T-helper 1 cell treated with Interleukin-12 subunit alpha and Interleukin-12 subunit beta and Interleukin-4 antibody, amounts not matched to agents 30 ng/mL and 1 ng/mL, for 36 hours (primary cell): ENCODE measurements at regions not wholly inside any gene's neighbourhood (a gene's known extent, or its start where the extent isn't known, plus 50 kb on each side); places are given as distances from the start of the nearest gene placed in this dataset.

ENCODE experiments used
- intact Hi-C: fragments of 100-400 bp; cut with micrococcal nuclease; formaldehyde crosslinking; loops from one replicate; pipeline ENCODE4 v1.15.1; 2024

DNA sequence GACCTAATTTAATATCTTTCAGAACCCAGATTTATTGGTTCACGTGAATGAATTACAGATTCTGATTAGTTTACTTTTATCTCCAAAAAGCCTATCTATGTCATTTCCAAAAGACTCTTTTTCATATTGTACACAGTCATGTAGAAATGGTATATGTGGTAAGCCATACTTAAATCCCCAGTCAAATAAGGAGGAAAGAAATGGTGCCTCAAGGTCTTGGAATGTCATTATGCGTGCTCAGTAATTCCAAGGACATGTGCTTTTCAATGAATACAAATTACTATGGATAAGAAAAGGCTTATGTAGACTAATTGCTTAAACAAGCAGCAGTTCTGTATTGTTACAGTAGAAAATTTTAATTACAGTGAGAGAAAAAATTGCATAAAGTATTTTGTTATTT is 64.1 kb upstream of the TYRP1 start:
- intact Hi-C loops, result no loop called here

- intact Hi-C loops, result no loop called here
Measured at GRCh38 chr9:12631866-12632265, 61.3 kb upstream of the TYRP1 start.

- intact Hi-C loops, result no loop called here
Measured at GRCh38 chr9:12633016-12633765, 60.0 kb upstream of the TYRP1 start.

GRCh38 chr9:12640016-12640587 is 53.1 kb upstream of the TYRP1 start:
- intact Hi-C loops, result no loop called here

- intact Hi-C loops, result no loop called here
Measured at GRCh38 chr9:12640866-12641636, 52.1 kb upstream of the TYRP1 start.
